Kidney glomerular epithelial cell (primary cell): ENCODE measurements at regions not wholly inside any gene's neighbourhood (a gene's known extent, or its start where the extent isn't known, plus 50 kb on each side); places are given as distances from the start of the nearest gene placed in this dataset.

Experiments
- DNase-seq: peaks from one replicate; lab custom pipeline; 2025; lab: John Stamatoyannopoulos, UW

DNA sequence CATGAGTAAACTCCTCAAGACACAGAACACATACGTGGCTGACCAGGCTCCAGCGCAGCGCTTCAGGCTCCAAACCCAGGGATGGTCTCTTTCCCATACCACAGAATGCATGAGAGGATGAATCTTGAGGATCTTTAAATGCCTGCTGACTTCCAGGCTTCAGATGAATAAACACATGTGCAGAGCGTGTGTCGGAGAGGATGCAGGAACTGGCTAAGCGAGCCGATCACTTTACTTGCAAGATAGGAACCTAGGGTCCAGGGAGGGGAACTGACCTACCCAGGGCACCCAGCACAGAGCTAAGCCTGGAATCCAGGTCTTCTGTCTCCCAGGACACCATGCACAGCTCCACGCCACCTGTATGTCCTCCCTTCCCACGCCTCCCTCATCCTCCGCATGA is 209.8 kb downstream of the BCL11B start:
- no peak for DNase-seq

GRCh38 chr14:99062772-99063418 is 209.1 kb downstream of the BCL11B start:
- DNase-seq = no peak

DNA sequence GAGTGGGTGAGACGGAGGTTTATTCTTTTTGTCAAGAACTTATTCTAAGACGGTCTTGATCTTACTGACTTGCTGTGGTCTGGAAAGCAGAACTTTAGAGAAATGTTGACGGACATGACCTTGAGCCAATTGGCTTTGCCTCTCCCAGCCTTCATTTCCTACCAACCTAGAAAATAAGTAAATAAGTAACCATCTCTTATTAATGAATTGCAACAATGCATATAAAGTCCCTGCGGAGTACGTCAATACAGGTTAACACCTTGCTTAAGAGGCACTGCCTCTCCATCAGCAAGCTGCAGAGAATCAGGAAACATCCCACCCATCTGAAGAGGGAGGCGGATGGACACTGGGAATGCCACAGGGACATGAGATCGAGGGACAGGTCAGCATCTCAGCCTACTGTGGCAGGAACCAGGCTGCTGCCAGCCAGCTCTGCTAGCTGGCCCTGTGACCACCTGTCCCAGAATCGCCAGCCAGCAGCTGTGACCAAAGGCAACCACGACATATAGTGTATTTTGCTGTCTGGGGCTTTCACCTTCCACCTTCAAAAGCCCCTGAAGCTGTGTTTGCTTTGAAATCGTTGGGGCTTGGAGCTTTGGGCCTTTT is 208.3 kb downstream of the BCL11B start:
- no peak for DNase-seq

- DNase-seq = no peak
Measured at GRCh38 chr14:99064262-99064954, 207.6 kb downstream of the BCL11B start.

GRCh38 chr14:99065551-99065950 is 206.4 kb downstream of the BCL11B start:
- no peak for DNase-seq

DNA sequence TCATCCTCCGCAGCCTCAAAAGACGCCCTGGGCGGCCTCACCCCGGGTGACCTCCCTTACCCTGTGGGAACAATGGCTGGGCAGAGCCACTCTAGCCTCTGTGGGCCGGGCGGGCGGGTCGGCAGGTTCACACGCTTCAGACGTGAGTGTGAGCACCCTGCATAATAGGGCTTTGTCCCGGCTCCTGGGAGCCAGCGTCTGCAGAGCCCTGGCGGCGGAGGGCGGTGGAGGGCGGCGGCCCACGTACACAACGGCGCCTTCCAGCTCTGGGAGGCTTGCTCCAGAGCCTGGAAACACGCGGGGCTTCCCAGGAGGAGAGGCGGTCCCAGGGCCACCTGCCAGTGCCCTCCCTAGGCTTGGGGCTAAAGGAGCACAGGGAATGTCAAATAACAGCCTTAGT is 205.6 kb downstream of the BCL11B start:
- no peak for DNase-seq

GRCh38 chr14:99067141-99067920 is 204.7 kb downstream of the BCL11B start:
- no peak for DNase-seq

- DNase-seq = no peak
Measured at GRCh38 chr14:99067927-99068326, 204.1 kb downstream of the BCL11B start.

GRCh38 chr14:99069946-99070345 is 202.1 kb downstream of the BCL11B start:
- DNase-seq = no peak

DNA sequence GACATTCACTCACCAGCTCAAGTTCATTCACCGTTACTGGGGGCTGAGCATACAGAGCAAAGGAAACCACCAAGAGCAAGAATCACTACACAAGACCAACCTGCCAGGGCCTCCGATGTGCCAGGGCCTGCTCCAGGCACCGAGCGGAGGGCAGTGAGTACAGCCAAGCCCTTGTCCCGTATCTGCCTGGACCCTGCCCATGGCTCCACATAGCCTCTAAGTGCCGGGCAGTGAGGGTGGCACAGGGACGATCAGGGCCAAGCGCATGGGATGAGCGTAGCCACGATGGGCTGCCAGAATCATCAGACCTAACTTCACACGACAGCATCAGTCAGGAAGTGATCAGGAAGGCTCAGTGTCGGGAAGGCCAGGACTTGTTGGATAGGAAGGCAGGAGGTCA is 199.6 kb downstream of the BCL11B start:
- no peak for DNase-seq

GRCh38 chr14:99072956-99073355 is 199.0 kb downstream of the BCL11B start:
- no peak for DNase-seq

GRCh38 chr14:99073431-99073830 is 198.6 kb downstream of the BCL11B start:
- DNase-seq = no peak

DNA sequence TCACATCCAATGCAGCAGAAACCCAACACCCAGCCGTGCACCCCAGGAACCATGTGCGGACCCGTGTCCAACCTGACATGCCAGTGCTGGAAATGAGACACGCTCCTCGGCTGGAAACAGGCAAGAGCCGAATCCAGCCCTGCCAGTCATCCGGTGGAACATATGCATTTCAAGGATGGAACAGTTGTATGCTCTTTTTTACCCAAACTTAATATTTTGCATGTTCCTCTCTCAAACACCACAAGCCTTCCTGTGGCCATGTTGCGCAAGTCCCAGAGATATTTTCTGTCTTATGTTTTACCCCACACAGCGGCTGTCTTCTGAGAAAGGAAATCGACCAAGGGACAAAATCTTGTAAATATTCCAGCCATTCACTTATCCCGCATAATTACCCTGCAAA is 196.9 kb downstream of the BCL11B start:
- DNase-seq = no peak

- no peak for DNase-seq
Measured at GRCh38 chr14:99075771-99076375, 196.1 kb downstream of the BCL11B start.

- no peak for DNase-seq
Measured at GRCh38 chr14:99077076-99077843, 194.7 kb downstream of the BCL11B start.

- DNase-seq = no peak
Measured at GRCh38 chr14:99077844-99078236, 194.2 kb downstream of the BCL11B start.

DNA sequence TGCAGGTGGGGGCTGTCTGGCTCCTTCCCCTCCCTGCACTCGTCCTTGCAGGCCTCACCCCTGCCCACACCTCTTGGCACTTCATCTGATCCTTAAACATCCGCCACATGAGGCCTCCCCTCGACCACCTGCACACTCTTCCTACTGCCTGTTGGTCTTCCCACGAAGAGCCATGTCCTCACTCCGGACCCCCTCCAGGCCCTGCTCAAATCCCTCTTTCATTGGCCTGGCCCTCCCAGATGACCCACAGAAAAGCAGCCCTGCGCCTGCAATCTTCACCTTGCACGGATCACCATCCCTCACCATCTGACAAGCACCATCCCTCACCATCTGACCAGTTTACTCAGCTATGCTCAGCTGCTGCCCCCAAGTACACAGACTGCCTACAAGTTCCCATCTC is 193.6 kb downstream of the BCL11B start:
- DNase-seq = no peak

- DNase-seq = no peak
Measured at GRCh38 chr14:99079061-99079727, 192.8 kb downstream of the BCL11B start.

GRCh38 chr14:99080306-99080705 is 191.7 kb downstream of the BCL11B start:
- DNase-seq = no peak

GRCh38 chr14:99081156-99081765 is 190.7 kb downstream of the BCL11B start:
- no peak for DNase-seq

DNA sequence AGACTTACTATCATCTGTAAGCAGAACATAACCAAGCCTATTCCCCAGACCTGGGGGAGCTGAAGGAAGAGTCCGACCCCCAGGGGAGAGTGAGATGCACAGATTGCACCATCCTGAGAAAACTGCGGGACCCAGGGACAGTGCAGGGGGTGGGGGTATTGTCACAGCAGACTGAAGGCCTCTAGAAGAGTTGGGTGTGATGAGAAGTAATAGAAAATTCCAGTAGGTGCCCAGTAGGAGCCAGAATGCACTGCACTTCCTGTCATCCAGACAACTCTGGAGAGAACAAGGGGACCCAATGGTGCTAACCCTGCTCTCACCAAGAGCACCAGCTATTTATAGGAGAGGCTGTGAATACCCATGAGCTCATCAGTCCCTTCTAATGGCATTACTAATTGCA is 190.1 kb downstream of the BCL11B start:
- DNase-seq = no peak
